Right kidney (tissue), 1 donor: ENCODE measurements at regions not wholly inside any gene's neighbourhood (a gene's known extent, or its start where the extent isn't known, plus 50 kb on each side); places are given as distances from the start of the nearest gene placed in this dataset.

Experiments
- DNase-seq: peaks from one replicate; pipeline ENCODE4 v3.0.0-alpha.2; 2016

DNA sequence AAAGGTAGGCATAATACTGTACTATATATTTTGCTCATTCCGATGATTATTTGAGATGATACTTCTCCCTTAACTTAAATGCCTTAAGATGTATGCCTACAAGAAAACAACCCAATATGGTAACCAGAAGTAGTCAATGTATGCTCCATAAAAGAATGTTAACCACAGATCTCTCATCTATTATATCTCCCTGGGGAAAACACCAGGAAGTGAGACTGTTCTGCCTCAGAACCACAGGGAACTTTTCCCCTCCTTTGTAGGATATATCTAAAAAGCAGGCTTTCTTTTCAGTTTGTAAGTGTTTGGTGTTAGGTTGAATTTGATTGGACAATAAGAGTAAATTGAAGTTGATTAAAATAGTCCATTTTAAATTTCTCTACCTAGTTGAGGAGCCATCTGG, 1160.5 kb upstream of the NXPH2 start:
- no peak for DNase-seq

DNA sequence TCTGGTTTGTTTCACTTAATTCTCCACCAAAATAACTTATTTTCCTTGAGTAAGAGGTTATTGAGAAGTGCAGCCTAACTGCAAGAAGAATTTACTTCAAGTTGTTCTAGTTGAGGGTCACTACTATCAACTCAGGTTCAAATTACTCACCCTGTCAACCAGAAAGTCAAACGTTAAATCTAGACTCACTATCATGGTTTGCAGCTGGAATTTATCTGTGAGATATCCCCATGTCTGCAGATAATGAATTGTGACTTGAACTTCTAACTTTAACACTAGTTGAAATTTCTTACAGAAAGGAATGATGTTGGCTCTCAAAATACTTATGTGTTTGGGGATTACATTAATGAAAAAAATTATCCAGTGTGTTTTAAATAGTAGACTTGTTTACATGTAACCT, 1145.7 kb upstream of the NXPH2 start:
- no peak for DNase-seq

DNA sequence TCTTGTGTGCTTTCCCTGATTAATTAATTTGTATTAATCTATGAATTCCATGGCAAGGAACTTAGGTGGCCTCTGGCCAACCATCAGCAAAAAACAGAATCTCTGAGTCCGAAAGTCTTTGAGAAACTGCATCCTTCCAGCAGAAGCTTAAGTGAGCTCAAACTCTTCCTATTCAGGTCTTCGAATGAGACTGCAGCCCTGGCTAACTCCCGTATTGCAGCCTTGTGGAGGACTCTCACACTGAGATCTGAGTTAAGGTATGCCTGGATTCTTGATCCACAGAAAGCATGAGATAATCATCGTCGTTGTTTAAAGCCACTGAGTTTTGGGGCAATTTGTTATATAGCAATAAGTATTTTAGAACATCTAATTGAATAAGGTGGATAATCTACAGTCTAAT, 1143.9 kb upstream of the NXPH2 start:
- no peak for DNase-seq

DNA sequence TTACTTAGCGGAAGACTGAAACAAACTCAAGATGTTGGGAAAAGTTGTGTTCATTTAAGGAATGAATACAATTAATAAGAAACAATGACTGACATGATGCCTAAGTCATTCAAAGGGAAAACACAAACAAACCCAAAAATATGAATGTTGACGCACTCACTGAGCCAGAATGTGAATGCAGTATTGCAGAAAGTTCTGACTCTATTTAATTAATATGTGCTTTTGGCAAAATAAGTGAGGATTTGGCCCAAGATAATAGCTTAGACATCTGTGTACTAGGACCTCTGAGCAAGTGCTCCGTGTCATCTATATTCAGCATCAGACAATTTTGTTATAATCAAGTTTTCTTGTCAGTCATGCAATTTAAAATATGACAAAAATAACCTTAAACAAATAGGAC, 1138.8 kb upstream of the NXPH2 start:
- DNase-seq, result no peak

DNA sequence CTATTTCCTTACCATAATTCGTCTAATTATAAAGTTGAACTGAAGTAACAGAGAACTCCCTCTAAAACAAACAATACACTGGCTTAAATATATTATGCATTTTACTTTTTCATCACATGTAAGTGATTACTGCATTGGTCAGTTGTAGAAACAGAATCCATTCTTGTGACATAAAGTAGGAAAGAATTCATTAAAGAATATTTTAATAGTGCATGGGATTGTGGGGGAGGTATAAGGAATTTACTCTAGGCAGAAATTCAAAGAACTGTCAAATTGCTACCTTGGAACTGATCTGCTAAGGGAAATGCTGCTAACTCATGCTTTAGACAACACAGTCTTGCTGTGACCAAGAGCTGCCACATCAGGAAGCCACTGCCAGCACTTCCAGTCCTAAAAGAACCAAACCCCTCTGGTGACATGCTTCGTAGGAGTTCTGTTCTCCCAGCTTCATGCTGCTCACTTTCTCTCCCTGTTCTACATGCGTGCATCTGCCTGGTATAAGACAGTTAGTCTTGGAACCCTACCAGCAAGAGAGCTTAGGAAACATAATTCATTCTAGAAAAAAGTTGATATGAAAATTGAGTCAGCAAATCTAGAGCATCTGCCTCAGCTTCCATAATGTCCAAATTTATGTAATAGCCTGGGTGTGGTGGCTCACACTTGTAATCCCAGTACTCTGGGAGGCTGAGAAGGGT, 1137.6 kb upstream of the NXPH2 start:
- no peak for DNase-seq

DNA sequence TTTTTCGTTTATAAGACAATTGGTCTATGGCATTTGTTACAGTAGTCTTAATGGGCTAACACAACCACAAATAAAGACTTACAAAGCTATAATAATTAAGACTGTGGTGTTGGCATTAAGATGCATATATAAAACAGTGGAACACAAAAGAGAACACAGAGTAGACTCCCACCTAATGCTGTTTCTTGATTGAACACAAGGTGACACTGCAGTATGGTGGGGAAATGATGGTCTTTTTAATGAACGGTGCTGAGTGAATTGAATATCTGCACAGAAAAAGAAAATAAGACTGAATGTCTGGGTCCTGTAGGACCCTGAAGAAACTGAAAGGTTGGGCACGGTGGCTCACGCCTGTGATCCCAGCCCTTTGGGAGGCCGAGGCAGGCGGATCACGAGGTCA, 1136.6 kb upstream of the NXPH2 start:
- no peak for DNase-seq

DNA sequence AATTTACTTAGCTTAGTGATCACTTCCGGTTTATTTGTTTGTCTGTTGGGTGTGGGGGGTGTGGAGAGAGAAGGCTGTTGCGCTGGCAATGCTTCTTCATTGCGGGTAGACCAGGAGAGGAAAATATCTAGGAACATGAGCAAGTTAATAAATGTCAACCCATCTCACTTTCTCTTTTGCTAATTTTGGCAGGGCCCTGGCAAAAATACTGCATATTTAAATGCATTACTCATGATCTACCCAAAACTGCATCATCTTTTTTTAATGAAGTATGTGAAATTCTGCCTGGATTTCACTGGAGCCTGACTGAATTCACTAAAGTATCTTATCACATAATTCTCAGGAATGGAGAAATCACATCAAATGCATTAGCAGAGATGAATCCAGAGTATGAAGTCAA, 1131.0 kb upstream of the NXPH2 start:
- no peak for DNase-seq

DNA sequence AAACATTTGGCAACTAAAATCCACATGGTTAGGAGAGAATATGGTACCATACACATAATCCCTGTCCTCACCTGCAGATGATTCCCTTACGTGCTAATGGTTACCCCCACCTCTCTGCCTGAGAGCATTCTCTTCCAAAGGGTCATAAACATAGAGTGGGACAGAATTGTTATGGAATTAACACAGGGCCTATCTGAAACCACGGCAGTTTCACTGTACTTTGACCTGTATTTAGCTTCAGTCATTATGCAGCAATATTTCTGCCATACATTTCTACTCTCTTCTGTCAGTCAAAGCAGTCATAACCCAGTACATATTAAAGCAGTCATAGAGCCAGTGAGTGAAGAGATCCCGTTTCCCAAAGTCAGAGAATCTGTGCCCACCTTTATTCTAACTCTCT, 1128.9 kb upstream of the NXPH2 start:
- no peak for DNase-seq

DNA sequence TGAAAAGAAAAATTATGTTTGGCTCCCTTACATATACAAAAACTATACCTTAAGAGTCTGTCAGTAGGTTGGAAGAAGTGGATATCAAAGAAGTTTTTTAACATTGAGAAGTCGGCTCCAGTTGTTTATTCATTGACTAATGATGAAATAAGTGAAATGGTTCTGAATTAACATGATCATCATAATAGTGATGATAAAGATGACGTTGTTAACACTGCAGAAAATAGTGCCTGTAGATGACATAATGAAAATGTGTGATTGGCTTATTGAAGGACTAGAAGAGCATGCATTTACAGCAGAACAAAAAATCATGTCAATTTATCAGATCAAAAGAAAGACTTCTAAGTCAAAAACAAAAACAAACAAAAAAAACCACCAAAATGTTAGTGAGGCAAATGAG, 1125.4 kb upstream of the NXPH2 start:
- no peak for DNase-seq

DNA sequence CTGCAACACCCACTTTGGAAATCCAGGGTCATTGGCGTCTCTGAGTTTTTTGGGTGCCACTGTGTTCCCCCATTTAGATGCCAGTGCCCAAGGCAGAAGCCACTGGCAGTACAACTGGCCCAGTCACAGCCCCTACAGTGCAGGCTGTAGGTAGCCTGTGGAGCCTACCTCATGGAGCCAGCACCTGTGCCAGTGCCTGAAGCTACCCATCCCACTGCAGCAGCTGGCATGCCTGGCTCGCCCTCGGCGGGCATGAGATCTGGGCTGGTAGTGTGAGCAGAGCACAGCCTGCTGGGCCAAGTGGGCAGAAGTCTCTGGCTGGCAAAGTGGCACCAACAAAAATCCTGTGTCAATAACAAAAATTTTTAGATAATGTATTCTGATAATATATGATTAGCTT, 1111.4 kb upstream of the NXPH2 start:
- no peak for DNase-seq

DNA sequence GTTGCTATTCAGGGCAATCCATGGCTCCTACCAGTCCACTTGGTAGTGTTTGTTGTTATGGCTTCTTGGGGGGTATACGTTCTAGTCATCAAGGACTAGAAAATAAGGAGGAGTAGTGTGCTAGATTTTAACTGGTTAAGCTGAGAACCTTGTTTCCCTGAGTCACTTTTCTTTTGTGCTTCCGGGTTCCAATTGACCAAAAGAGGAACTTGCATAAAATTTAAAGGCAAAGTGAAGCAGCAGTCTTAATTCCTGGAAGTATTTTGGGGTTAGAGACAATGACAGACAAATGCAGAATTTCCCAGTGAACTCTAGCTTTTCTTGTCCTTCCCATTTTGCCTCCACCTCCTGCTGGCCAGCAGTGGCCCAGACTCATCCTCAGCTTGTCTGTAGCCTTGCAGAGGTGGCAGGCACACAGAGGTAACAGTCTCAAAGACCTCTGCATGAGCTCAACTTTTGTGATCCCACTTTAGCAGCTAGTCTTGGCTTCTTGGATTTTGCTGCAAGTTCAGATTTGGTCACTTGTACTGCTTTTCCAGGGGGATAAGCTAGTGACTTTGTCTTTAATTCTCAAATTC, 1105.8 kb upstream of the NXPH2 start:
- DNase-seq, result no peak

DNA sequence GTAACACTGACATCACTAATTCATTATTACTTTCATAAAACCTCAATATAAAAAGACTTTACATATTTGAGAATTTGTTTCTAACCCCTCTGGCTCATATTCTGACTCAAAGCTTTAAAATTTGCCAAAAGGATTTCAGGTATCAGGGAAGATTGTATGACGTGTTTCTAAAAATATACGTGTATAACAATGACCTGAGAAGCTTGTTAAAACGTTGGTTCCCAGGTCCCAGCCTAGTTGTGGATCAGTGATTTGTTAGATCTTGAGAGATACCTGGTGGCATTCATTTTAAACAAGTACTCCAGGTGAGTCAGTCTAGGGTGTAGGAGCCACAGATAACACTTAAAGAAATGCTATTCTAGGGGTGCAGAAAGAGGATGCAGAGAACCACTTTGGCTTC, 1096.8 kb upstream of the NXPH2 start:
- no peak for DNase-seq

DNA sequence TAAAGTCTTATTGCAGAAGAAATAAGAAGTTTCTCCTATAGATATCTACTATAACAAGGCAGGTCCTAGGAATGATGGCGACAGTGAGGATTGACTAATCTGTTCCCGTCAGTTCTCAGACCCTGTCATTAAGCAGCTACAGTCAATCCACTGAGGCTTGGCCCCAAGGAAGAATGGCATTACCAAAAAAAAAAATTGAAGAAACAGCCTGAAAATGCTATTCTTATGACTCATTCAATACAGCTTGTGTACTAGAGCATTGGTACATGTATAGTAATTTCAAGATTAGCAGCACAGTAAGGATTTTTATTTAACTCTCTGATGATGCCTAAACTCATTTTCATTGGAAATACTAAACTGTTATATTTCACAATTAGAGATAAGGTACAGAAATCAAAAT, 1096.1 kb upstream of the NXPH2 start:
- DNase-seq, result no peak

DNA sequence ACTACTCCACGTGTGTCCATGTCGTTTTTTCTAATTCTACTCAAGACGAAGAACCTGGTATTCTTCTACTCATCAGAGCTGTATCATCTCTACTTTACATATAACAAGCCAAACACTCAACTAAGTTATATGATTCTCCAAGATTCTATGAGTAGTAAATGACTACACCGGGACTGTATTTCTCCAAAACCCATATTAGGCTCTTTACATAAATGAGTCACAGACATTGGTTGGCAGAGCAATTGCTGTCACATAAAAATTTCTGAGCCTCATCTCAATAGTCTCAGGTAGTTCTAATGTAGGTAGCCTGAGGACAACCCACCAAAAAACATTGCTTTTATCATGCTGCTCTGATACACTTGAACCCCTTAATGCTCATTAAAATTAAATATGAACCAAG, 1092.3 kb upstream of the NXPH2 start:
- DNase-seq, result no peak

DNA sequence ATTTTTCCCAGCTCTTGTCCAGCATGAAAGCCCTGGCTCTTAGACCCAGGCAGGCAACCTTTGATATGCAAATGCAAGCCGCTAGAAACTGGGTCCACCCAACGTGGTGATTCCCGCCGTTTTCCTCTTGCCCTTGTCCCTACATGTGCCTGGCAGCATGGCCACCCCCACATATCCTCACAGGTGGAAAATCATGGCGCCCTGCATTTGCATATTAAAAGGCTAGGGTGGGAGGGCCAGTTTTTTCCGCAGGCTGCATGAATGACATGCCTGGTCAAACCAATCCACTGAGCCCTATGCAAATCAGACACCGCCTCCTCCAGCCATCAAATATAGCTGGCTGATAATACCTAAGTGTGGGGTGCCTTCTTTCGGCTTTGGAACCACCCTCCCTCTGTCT, 1091.8 kb upstream of the NXPH2 start:
- no peak for DNase-seq

DNA sequence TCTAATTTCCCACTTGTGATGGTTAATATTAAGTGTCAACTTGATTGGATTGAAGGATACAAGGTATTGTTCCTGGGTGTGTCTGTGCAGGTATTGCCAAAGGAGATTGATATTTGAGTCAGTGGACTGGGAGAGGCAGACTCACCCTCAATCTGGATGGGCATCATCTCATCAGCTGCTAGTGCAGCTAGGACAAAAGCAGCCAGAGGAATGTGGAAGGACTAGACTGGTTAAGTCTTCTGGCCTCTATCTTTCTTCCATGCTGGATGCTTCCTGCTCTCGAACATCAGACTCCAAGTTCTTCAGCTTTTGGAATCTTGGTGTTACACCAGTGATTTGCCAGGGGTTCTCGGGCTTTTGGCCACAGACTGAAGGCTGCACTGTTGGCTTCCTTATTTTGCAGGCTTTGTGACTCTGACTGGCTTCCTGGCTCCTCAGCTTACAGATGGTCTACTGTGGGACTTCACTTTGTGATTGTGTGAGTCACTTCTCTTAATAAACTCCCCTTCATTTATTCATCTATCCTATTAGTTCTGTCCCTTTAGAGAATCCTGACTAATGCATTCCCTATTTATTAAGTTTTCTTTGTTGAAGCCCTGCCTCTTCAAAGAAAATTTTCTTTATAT, 1087.5 kb upstream of the NXPH2 start:
- DNase-seq, result no peak

DNA sequence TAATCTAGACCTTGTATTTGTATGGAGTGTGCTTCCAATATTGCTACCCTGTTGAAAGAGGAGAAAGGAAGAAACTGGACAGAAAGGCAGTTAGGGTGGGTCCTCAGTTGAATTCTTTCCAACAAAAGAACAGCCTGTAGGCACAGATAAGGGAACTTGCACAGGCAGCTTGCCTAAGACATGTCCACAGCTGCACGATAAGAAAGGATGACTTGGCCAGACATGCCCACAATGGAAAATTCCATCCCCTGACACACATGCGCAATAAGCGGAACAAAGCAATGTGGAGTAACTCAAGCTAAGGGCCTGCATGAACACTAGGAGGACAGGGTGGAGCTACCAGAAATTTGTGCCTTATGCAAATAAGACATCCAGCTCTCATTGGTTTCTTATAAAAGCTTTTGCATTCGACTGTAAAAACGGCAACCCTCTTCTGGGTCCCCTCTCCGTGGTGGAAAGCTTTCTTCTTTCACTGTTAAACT, 1084.7 kb upstream of the NXPH2 start:
- DNase-seq, result no peak

DNA sequence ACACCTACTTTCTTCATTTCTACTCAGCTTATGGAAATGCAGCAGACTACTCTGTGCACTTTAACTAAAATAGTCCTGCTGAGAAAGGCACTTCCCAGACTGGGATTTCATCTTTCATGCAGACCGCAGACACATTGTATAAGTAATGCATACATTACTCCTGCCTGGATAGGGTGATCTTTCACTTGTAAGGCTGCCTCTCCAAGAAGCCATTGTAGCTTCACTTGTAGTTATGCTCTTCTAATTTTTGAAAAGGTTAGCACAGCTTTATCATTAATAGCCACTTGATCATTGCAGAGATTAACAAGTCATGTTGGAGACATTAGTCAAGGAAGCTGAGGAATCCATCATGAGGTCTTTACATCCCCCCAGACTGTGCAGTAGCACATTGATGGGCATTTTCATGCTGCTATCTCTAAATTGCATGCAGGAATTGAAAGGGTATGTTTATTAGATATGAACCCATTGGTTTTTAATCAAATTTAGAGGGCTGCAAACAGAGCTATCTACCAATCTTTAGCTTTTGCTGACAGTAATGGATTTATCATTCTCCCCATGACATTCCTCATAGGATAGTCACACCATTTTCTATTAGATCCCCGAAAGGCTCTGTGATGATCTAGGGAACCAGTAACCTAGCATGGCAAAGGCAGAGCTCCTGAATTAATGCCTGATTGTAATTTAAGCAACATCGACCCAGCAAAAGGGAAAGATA, 1074.7 kb upstream of the NXPH2 start:
- no peak for DNase-seq

DNA sequence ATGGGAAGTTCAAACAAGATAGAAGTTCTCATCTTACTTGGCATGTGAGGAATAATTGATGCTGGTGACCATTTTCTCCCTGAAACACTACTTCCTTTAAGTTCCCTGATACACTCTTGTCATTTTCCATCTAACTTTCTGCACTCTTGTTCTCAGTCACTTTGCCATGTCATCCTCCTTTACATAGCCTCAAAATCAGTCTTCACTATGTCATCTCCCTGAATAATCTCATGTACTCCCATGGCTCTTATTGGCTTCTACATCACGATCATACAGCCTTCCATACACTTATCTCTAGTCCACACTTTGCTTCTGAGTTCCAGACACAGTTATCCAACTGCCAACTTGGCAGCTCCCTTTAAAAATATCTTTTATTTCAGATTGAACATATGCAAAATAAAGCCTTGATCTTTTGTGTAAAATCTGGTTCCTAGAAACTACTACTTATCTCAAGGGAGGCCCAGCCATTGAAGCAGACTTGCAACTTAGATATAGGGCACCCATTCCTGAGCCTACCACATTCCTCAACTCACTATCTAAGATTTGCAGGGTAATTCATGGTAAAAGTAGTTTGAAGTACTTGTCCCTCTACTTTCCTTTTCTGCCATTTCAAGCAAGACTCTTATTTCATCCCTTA, 1070.2 kb upstream of the NXPH2 start:
- DNase-seq, result no peak

DNA sequence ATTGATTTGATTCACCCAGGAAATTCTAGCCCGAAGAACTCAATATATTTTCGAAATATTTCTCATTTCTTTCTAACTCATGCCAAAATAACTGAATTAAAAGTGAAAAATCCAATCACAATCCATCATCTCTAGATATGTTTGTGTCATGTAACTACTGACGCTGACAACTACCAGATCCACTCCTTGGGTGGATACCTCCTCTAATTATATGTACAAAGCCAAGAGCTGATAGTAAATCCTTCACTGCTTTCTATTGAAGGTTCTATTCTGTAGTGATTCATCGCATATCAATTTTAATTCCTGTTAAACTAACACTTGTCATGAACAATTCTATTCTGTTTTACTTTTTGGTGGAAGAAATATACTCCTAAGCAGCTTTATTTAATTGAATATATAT, 1056.6 kb upstream of the NXPH2 start:
- no peak for DNase-seq

DNA sequence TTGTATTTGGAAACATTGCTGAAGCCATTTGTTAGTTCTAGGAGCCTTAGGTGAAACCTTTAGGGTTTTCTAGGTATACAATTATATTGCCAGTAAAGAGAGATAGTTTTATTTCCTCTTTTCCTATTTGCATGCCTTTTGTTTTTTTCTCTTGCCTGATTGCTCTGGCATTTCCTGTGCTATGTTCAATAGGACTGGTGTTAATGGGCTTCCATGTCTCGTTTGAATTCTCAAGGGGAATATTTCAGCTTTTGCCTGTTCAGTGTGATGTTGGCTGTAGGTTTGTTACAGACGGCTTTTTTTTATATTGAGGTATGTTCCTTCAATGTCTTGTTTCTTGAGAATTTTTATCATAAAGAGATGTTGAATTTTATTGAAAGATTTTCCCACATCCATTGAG, 1054.9 kb upstream of the NXPH2 start:
- no peak for DNase-seq

DNA sequence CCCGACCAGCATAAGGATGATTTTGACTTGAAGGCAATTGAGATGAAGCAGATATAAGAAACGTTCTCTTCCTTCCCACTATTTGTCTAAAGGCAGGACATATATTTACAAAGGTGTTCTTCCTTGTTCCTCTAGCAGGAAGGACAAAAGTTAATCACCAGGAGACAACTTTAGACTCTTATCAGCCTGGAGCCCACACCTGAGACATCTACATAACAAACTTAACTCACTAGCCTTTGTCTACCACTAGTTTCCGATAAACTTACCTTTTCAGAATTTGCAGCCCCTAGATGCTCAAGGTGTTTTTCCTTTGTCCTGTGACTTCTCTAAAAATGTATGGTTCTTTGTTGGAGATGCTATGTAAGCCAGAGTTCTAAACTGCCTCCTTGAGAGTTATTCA, 1047.8 kb upstream of the NXPH2 start:
- DNase-seq, result no peak

DNA sequence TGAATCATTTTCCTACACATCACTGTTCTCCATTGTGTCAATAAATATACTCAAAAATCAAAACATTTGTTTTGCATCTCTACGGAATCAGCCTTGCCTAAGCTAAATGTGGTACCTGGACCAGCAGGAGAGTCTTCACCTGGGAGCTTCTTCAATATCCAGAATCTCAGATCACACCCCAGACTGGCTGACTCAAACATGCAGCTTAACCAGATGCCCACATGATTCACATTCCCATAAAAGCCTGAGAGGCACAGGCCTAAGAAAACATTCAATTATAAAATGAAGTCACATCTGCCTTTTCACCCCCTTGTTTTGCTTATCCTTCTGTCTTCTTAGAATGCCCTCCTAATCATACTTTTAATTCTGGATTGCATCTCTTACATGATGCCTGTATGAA, 1045.5 kb upstream of the NXPH2 start:
- DNase-seq, result no peak
